ENCODE measurements at regions not wholly inside any gene's neighbourhood (a gene's known extent, or its start where the extent isn't known, plus 50 kb on each side); places are given as distances from the start of the nearest gene placed in this dataset.

DNA sequence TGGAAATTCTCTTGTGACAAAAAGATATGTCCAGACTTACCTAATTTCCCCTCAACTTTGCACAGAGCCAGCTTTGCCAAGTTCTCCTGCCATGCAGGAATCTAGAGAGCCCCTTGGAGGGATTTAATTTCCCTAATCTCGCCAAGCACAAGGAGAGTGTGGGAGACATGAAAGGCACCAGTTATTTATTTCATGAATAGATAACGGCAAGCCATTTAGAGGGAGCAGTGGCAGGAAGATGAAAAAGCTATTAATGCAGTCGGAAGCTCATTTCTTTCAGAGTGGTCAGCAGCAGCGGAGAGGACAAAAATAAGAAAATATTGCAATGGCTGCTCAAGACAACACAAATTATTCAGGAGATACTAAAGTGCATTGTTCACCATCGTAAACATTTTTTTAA is 150.9 kb upstream of the WSCD2 start:
- H3K4me3 Mint-ChIP-seq: no peak overlapping the region
- no peak overlapping the region for H3K27ac Mint-ChIP-seq
- H3K27me3 Mint-ChIP-seq (ENCODE audit: low read depth): peaks cover 3% of the 10 kb centered on the region
- no peaks in the 10 kb centered on the region for H3K36me3 Mint-ChIP-seq (ENCODE audit: low read depth)
- H3K9me3 Mint-ChIP-seq: peaks cover 7% of the 10 kb centered on the region
- H3K4me1 Mint-ChIP-seq (ENCODE audit: low read depth): no peaks in the 10 kb centered on the region

GRCh38 chr12:107978641-107979040 is 150.4 kb upstream of the WSCD2 start:
- Mint-ChIP-seq H3K27me3 (ENCODE audit: low read depth) (peaks cover 3% of the 10 kb centered on the region), H3K36me3 (ENCODE audit: low read depth) (no peaks in the 10 kb centered on the region), H3K4me3 (no peak overlapping the region), H3K27ac (no peak overlapping the region), H3K9me3 (peaks cover 7% of the 10 kb centered on the region), H3K4me1 (ENCODE audit: low read depth) (no peaks in the 10 kb centered on the region)

- no peaks in the 10 kb centered on the region for H3K36me3 Mint-ChIP-seq (ENCODE audit: low read depth)
- H3K27me3 Mint-ChIP-seq (ENCODE audit: low read depth): no peaks in the 10 kb centered on the region
- no peak overlapping the region for H3K27ac Mint-ChIP-seq
- no peaks in the 10 kb centered on the region for H3K9me3 Mint-ChIP-seq
- H3K4me1 Mint-ChIP-seq (ENCODE audit: low read depth): no peaks in the 10 kb centered on the region
- no peak overlapping the region for H3K4me3 Mint-ChIP-seq
These were observed 145.2 kb upstream of the WSCD2 start for GRCh38 chr12:107983756-107984472.

GRCh38 chr12:107984973-107985372 is 144.1 kb upstream of the WSCD2 start:
- Mint-ChIP-seq H3K9me3 (no peaks in the 10 kb centered on the region), H3K4me1 (ENCODE audit: low read depth) (no peaks in the 10 kb centered on the region), H3K27ac (no peak overlapping the region), H3K36me3 (ENCODE audit: low read depth) (no peaks in the 10 kb centered on the region), H3K4me3 (no peak overlapping the region), H3K27me3 (ENCODE audit: low read depth) (no peaks in the 10 kb centered on the region)

- H3K4me1 Mint-ChIP-seq (ENCODE audit: low read depth): no peaks in the 10 kb centered on the region
- H3K27me3 Mint-ChIP-seq (ENCODE audit: low read depth): no peaks in the 10 kb centered on the region
- H3K27ac Mint-ChIP-seq: no peak overlapping the region
- no peaks in the 10 kb centered on the region for H3K9me3 Mint-ChIP-seq
- no peaks in the 10 kb centered on the region for H3K36me3 Mint-ChIP-seq (ENCODE audit: low read depth)
- H3K4me3 Mint-ChIP-seq: no peak overlapping the region
These were observed 142.9 kb upstream of the WSCD2 start for GRCh38 chr12:107986183-107986582.

GRCh38 chr12:107990325-107990724 is 138.8 kb upstream of the WSCD2 start:
- H3K4me1 Mint-ChIP-seq (ENCODE audit: low read depth): no peaks in the 10 kb centered on the region
- no peaks in the 10 kb centered on the region for H3K27me3 Mint-ChIP-seq (ENCODE audit: low read depth)
- no peaks in the 10 kb centered on the region for H3K9me3 Mint-ChIP-seq
- no peak overlapping the region for H3K4me3 Mint-ChIP-seq
- H3K27ac Mint-ChIP-seq: no peak overlapping the region
- no peaks in the 10 kb centered on the region for H3K36me3 Mint-ChIP-seq (ENCODE audit: low read depth)

GRCh38 chr12:107992029-107992428 is 137.1 kb upstream of the WSCD2 start:
- no peaks in the 10 kb centered on the region for H3K36me3 Mint-ChIP-seq (ENCODE audit: low read depth)
- no peaks in the 10 kb centered on the region for H3K4me1 Mint-ChIP-seq (ENCODE audit: low read depth)
- H3K4me3 Mint-ChIP-seq: no peak overlapping the region
- H3K9me3 Mint-ChIP-seq: no peaks in the 10 kb centered on the region
- peaks cover 3% of the 10 kb centered on the region for H3K27me3 Mint-ChIP-seq (ENCODE audit: low read depth)
- no peak overlapping the region for H3K27ac Mint-ChIP-seq

- no peak overlapping the region for H3K4me3 Mint-ChIP-seq
- peaks cover 4% of the 10 kb centered on the region for H3K27me3 Mint-ChIP-seq (ENCODE audit: low read depth)
These were observed 136.1 kb upstream of the WSCD2 start for GRCh38 chr12:107992870-107993451.

DNA sequence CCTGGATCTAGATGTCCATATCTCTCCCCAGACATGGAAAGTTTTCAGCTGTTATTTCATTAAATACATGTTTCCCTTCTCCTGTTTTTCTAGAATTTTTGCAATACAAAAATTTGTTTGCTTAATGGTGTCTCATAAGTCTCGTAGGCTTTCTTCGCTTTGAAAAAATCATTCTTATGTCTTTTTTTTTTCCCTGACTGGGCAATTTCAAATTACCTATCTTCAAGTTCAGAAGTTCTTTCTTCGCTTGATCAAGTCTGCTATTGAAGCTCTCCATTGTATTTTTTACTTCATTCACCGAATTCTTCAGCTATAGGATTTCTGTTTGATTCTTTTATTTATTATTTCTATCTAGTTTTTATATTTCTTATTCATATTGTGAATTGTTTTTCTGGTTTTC is 130.2 kb upstream of the WSCD2 start:
- no peaks in the 10 kb centered on the region for H3K9me3 Mint-ChIP-seq
- no peak overlapping the region for H3K27ac Mint-ChIP-seq
- peaks cover 8% of the 10 kb centered on the region for H3K27me3 Mint-ChIP-seq (ENCODE audit: low read depth)
- no peaks in the 10 kb centered on the region for H3K4me1 Mint-ChIP-seq (ENCODE audit: low read depth)
- no peak overlapping the region for H3K4me3 Mint-ChIP-seq
- no peaks in the 10 kb centered on the region for H3K36me3 Mint-ChIP-seq (ENCODE audit: low read depth)

More at GRCh38 chr12:107992870-107993451, 136.1 kb upstream of the WSCD2 start:
- no peak overlapping the region for H3K27ac Mint-ChIP-seq
- H3K36me3 Mint-ChIP-seq (ENCODE audit: low read depth): no peaks in the 10 kb centered on the region
- H3K4me1 Mint-ChIP-seq (ENCODE audit: low read depth): no peaks in the 10 kb centered on the region
- no peaks in the 10 kb centered on the region for H3K9me3 Mint-ChIP-seq

GRCh38 chr12:108000111-108000510 is 129.0 kb upstream of the WSCD2 start:
- Mint-ChIP-seq H3K27me3 (ENCODE audit: low read depth) (peaks cover 8% of the 10 kb centered on the region), H3K4me3 (no peak overlapping the region), H3K9me3 (no peaks in the 10 kb centered on the region), H3K27ac (no peak overlapping the region), H3K4me1 (ENCODE audit: low read depth) (no peaks in the 10 kb centered on the region), H3K36me3 (ENCODE audit: low read depth) (no peaks in the 10 kb centered on the region)

DNA sequence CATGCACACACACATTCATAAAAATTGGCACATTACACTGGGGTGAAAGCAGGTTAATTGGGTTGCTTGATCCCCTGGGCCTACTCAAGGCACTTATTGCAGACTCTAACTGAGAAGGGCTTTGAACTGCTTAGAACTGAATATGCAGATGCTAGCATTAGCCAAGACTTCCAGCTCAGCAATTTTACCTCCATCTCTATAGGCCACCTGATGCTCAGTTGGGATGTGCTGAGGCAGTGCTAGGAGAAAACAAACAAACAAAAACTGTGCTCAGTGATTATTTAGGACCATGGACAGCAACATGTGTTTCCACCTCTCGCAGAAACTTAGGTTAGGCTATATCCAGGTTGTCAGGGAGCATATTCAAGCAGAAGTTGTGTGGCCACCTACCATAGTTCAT is 124.8 kb upstream of the WSCD2 start:
- H3K9me3 Mint-ChIP-seq: no peaks in the 10 kb centered on the region
- H3K27ac Mint-ChIP-seq: no peak overlapping the region
- H3K4me3 Mint-ChIP-seq: no peak overlapping the region
- no peaks in the 10 kb centered on the region for H3K27me3 Mint-ChIP-seq (ENCODE audit: low read depth)
- no peaks in the 10 kb centered on the region for H3K4me1 Mint-ChIP-seq (ENCODE audit: low read depth)
- H3K36me3 Mint-ChIP-seq (ENCODE audit: low read depth): no peaks in the 10 kb centered on the region

DNA sequence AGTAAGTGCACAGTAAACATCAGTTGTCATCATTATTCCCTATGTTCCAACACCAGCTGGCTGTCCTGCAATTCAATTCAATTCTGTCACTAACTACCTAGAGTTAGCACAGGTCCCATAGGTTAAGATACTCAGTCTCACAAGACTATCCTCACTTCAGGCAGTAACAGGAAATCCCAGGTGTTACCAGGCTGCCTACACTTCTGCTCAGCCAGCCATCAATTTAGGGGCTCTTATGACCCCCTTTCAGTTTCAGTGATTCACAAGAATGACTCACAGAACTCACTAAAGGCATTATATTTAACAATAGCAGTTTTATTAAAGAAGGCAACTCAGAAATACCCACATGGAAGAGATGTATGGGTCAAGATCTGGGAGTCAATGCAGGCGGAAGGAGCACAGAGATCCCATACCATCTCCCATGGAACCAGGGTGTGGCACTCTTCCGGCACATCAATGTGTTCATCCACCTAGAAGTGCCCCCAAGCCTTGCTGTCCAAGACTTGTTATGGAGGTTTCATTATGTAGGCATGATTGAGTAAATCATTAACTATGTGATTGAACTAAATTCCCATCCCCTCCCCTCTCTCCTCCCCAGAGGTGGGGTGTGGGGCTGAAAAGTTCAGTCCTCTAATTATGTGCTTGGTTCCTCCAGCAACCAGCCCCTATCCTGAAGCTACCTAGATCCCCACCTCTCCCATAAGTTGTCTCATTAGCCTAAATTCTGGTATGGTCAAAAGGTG is 120.8 kb upstream of the WSCD2 start:
- Mint-ChIP-seq H3K27ac (no peak overlapping the region), H3K27me3 (ENCODE audit: low read depth) (peaks cover 3% of the 10 kb centered on the region), H3K4me3 (no peak overlapping the region), H3K4me1 (ENCODE audit: low read depth) (no peaks in the 10 kb centered on the region), H3K9me3 (no peaks in the 10 kb centered on the region), H3K36me3 (ENCODE audit: low read depth) (no peaks in the 10 kb centered on the region)

- no peaks in the 10 kb centered on the region for H3K4me1 Mint-ChIP-seq (ENCODE audit: low read depth)
- H3K36me3 Mint-ChIP-seq (ENCODE audit: low read depth): no peaks in the 10 kb centered on the region
- no peak overlapping the region for H3K27ac Mint-ChIP-seq
- H3K27me3 Mint-ChIP-seq (ENCODE audit: low read depth): peaks cover 3% of the 10 kb centered on the region
- no peaks in the 10 kb centered on the region for H3K9me3 Mint-ChIP-seq
- H3K4me3 Mint-ChIP-seq: no peak overlapping the region
These were observed 119.5 kb upstream of the WSCD2 start for GRCh38 chr12:108009442-108010070.

- no peaks in the 10 kb centered on the region for H3K4me1 Mint-ChIP-seq (ENCODE audit: low read depth)
- no peak overlapping the region for H3K4me3 Mint-ChIP-seq
- no peaks in the 10 kb centered on the region for H3K9me3 Mint-ChIP-seq
- H3K27me3 Mint-ChIP-seq (ENCODE audit: low read depth): peaks cover 7% of the 10 kb centered on the region
- H3K36me3 Mint-ChIP-seq (ENCODE audit: low read depth): no peaks in the 10 kb centered on the region
- no peak overlapping the region for H3K27ac Mint-ChIP-seq
These were observed 113.0 kb upstream of the WSCD2 start for GRCh38 chr12:108016022-108016564.
